SK-N-SH treated with all-trans-retinoic acid at 6 μM for 48 hours (cell line): ENCODE measurements at regions not wholly inside any gene's neighbourhood (a gene's known extent, or its start where the extent isn't known, plus 50 kb on each side); places are given as distances from the start of the nearest gene placed in this dataset.

Source experiments
- ARNTL ChIP-seq: fragments of 450-650 bp; formaldehyde crosslinking; IDR thresholded peaks from 2 replicates; pipeline ENCODE4 v1.5.0; 2020; ENCODE audit warnings: low read depth, mild to moderate bottlenecking, moderate library complexity, borderline replicate concordance
- CREB5 ChIP-seq: fragments of 250-450 bp; sonication (Bioruptor Pico); IDR thresholded peaks from 2 replicates; pipeline ENCODE4 v1.5.1; 2020; ENCODE audit warnings: low read depth, mild to moderate bottlenecking, moderate library complexity
- CSDC2 ChIP-seq: fragments of 250-450 bp; sonication (Bioruptor Pico); IDR thresholded peaks from 2 replicates; pipeline ENCODE4 v1.5.0; 2020; ENCODE audit warnings: mild to moderate bottlenecking, moderate library complexity
- ESRRG ChIP-seq: fragments of 250-450 bp; sonication (Bioruptor Pico); IDR thresholded peaks from 2 replicates; pipeline ENCODE4 v1.6.1; 2021; ENCODE audit warnings: mild to moderate bottlenecking
- PATZ1 ChIP-seq: fragments of 250-450 bp; sonication (Bioruptor Pico); IDR thresholded peaks from 2 replicates; pipeline ENCODE4 v1.8.0; 2020; ENCODE audit warnings: mild to moderate bottlenecking, moderate library complexity, borderline replicate concordance
- ZFP30 ChIP-seq: fragments of 450-650 bp; formaldehyde crosslinking; IDR thresholded peaks from 2 replicates; pipeline ENCODE4 v1.5.0; 2022; ENCODE audit warnings: mild to moderate bottlenecking, moderate library complexity

GRCh38 chr11:112751329-112751728 lies 209.9 kb upstream of the NCAM1 start:
- TF ChIP-seq PATZ1, result no peak
- TF ChIP-seq CREB5, result no peak
- TF ChIP-seq ARNTL, result no peak
- no peak for TF ChIP-seq ZFP30 (CRISPR knock-in tag)
- TF ChIP-seq CSDC2 (CRISPR knock-in tag), result no peak
- no peak for TF ChIP-seq ESRRG (CRISPR knock-in tag)
